ENCODE measurements at regions not wholly inside any gene's neighbourhood (a gene's known extent, or its start where the extent isn't known, plus 50 kb on each side); places are given as distances from the start of the nearest gene placed in this dataset.

GRCh38 chr9:78927099-78927940 lies 630.4 kb downstream of the PSAT1 start:
- Histone ChIP-seq H3K4me1 (no peaks in the 10 kb centered on the region), H3K4me3 (no peak overlapping the region), H3K27me3 (no peaks in the 10 kb centered on the region), H3K9me3 (no peaks in the 10 kb centered on the region), H3K27ac (no peak overlapping the region), H3K36me3 (no peaks in the 10 kb centered on the region)
- no peak for TF ChIP-seq CTCF (IDR thresholded peaks at IDR 0.05)
- intact Hi-C loops (cut with DNase I): no loop called here
- no peak for ATAC-seq
- no peak for DNase-seq

GRCh38 chr9:78928625-78929405 lies 631.9 kb downstream of the PSAT1 start:
- DNase-seq: no peak
- no peaks in the 10 kb centered on the region for H3K9me3 ChIP-seq
- H3K4me3 ChIP-seq: no peak overlapping the region
- no peak overlapping the region for H3K27ac ChIP-seq
- H3K4me1 ChIP-seq: no peaks in the 10 kb centered on the region
- TF ChIP-seq CTCF (IDR thresholded peaks at IDR 0.05): no peak
- no peaks in the 10 kb centered on the region for H3K27me3 ChIP-seq
- ATAC-seq: no peak
- intact Hi-C loops (cut with DNase I): no loop called here
- H3K36me3 ChIP-seq: no peaks in the 10 kb centered on the region

DNA sequence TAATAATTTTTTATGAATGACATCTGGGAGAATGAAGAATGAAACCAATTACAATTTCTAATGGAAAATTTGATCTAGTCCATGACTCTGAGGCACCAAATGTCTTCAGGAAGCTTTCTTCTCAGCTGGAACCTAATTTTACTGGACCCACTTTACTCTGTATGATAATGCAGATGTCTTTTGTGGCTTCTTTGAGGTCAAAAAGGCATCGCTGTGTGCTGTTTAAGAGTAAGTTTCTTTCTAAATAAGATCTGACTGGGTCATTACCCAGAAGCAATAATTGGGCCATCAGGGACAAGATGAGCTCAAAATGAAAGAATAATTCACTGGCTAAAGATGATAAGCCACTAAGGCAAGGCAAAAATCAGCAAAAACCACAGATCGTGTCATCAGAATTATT lies 633.4 kb downstream of the PSAT1 start:
- no peak for TF ChIP-seq CTCF (IDR thresholded peaks at IDR 0.05)
- H3K9me3 ChIP-seq: no peaks in the 10 kb centered on the region
- H3K4me1 ChIP-seq: no peaks in the 10 kb centered on the region
- ATAC-seq (no peak), DNase-seq (no peak)
- H3K36me3 ChIP-seq: no peaks in the 10 kb centered on the region
- intact Hi-C loops (cut with DNase I): no loop called here
- no peak overlapping the region for H3K4me3 ChIP-seq
- H3K27me3 ChIP-seq: no peaks in the 10 kb centered on the region
- H3K27ac ChIP-seq: no peak overlapping the region

GRCh38 chr9:78932849-78933627 lies 636.1 kb downstream of the PSAT1 start:
- Histone ChIP-seq H3K9me3 (no peaks in the 10 kb centered on the region), H3K36me3 (no peaks in the 10 kb centered on the region), H3K27ac (no peak overlapping the region), H3K27me3 (no peaks in the 10 kb centered on the region), H3K4me1 (no peaks in the 10 kb centered on the region), H3K4me3 (no peak overlapping the region)
- no peak for ATAC-seq
- intact Hi-C loops (cut with DNase I): no loop called here
- TF ChIP-seq CTCF (IDR thresholded peaks at IDR 0.05): no peak
- no peak for DNase-seq

- intact Hi-C loops (cut with DNase I): no loop called here
- no peaks in the 10 kb centered on the region for H3K36me3 ChIP-seq
- TF ChIP-seq CTCF (IDR thresholded peaks at IDR 0.05): no peak
- no peaks in the 10 kb centered on the region for H3K4me1 ChIP-seq
- ATAC-seq (no peak), DNase-seq (no peak)
- no peaks in the 10 kb centered on the region for H3K27me3 ChIP-seq
- no peaks in the 10 kb centered on the region for H3K9me3 ChIP-seq
- H3K4me3 ChIP-seq: no peak overlapping the region
- no peak overlapping the region for H3K27ac ChIP-seq
These were observed 636.9 kb upstream of the TLE4 start for GRCh38 chr9:78934880-78935279.

Data from upper lobe of right lung (tissue), 1 donor.